GM06990 (cell line): ENCODE measurements at regions not wholly inside any gene's neighbourhood (a gene's known extent, or its start where the extent isn't known, plus 50 kb on each side); places are given as distances from the start of the nearest gene placed in this dataset.
"Not testable (repeated sequence)": the region's sequence is repeated elsewhere in the genome, so short reads cannot be mapped to it uniquely, and the experiment has no call there.

Experiments
- DNase-seq: peaks from one replicate; pipeline ENCODE4 v3.0.0-alpha.2; 2011; ENCODE audit not compliant: insufficient read length; ENCODE audit errors: extremely low read depth
- H3K27me3 ChIP-seq: replicated peaks from 2 replicates; pipeline ENCODE4 v1.6.0; 2011; ENCODE audit warnings: low read length; ENCODE audit not compliant: control insufficient read depth, insufficient read depth
- H3K36me3 ChIP-seq: 2 replicates; pipeline ENCODE4 v1.5.1; 2011; ENCODE audit warnings: low read length; ENCODE audit not compliant: control insufficient read depth, insufficient read depth
- H3K4me3 ChIP-seq: replicated peaks from 2 replicates; pipeline ENCODE4 v1.5.1; 2011; ENCODE audit warnings: low read depth, mild to moderate bottlenecking, control low read depth, low read length
- TF ChIP-seq, protein P1 (sequence below): IDR thresholded peaks from 2 replicates; pipeline ENCODE4 v1.5.1; 2011; ENCODE audit warnings: low read length, control low read depth, mild to moderate bottlenecking, inconsistent platforms; ENCODE audit not compliant: insufficient read depth, poor library complexity, severe bottlenecking

DNA sequence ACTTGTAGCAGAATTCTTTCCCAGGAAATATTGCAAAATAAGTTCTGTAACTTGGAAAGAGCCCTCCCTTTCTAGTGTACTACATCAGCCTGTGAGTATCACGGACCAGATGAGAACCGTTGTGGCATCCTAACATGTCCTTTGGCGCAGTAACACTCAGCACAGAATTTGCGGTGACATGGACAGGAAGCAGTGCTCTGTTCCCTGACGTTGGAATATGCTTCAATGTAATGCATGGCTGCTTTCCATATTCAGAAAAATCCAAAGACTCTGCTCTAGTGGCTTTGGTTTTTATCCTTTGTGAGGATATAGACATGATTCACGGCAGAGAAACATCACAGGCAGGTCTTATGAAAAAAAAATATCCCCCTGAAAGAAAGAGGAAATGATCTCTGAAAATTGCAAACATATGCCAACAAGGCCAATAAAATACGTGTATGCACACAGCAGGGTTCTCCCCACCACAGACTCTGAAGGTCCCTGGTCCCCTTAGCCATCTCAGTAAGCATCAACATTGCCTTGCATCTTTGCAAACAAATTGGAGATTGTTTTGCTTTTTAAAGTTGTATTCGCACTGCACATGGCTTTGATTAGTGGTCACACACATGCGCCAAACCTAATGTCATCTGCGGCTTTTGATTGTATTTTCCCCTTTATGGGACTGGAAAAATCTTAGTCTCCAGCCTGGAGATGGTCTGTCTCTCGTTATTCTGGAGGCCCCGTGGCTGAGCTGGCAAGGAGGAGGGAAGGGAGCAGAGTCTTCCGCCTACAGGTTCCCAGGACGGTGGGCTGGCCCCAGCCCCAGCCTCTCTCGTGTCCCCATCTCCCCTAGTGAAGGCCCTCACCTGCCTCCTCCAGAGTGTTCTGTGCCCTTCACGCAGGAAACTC lies 122.9 kb downstream of the COPS8 start:
- no peak for DNase-seq
- Histone ChIP-seq H3K27me3 (no peaks in the 10 kb centered on the region), H3K36me3 (no peaks in the 10 kb centered on the region), H3K4me3 (no peak overlapping the region)
- TF ChIP-seq, protein P1, sequence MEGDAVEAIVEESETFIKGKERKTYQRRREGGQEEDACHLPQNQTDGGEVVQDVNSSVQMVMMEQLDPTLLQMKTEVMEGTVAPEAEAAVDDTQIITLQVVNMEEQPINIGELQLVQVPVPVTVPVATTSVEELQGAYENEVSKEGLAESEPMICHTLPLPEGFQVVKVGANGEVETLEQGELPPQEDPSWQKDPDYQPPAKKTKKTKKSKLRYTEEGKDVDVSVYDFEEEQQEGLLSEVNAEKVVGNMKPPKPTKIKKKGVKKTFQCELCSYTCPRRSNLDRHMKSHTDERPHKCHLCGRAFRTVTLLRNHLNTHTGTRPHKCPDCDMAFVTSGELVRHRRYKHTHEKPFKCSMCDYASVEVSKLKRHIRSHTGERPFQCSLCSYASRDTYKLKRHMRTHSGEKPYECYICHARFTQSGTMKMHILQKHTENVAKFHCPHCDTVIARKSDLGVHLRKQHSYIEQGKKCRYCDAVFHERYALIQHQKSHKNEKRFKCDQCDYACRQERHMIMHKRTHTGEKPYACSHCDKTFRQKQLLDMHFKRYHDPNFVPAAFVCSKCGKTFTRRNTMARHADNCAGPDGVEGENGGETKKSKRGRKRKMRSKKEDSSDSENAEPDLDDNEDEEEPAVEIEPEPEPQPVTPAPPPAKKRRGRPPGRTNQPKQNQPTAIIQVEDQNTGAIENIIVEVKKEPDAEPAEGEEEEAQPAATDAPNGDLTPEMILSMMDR: no peak

DNA sequence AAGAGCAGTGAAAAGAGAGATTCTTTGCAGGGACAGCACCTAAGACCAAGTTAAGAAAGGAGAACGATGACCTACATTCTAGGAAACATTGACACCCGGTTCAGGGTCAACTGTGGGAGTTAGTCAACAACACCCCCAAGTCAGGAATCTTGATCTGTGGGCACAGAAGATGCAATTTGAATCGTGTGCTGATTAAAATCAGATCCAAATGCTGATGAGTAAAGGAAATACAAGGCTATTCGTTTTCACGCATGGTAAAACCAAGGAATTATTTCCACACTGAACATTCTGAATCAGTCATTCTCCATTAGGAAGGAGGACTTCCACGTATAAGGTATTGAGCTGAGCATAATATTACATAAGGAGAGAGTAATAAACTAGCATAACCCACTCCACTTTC lies 124.2 kb downstream of the COPS8 start:
- no peaks in the 10 kb centered on the region for H3K27me3 ChIP-seq
- no peaks in the 10 kb centered on the region for H3K36me3 ChIP-seq
- no peak overlapping the region for H3K4me3 ChIP-seq
- TF ChIP-seq, protein P1: no peak
- no peak for DNase-seq

DNA sequence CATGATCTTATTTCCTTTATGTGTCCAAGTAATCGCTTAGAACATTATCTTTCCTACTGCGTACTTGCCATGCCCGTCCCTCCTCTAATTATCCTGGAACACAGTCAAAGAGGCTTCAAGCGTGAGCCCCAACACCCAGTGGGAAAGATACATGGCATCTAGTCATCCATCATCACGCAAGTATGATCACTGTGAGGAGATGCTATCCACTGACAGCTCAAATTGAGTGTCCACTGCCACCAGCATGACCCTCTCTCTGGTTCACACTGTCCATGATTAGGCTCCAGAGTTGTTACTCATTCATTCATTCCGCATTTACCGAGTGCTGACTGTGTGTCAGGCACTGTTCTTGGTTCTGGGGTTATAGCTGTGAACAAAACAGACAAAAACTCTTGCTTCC lies 124.6 kb downstream of the COPS8 start:
- TF ChIP-seq, protein P1: no peak
- Histone ChIP-seq H3K36me3 (no peaks in the 10 kb centered on the region), H3K4me3 (no peak overlapping the region), H3K27me3 (no peaks in the 10 kb centered on the region)
- DNase-seq: no peak

DNA sequence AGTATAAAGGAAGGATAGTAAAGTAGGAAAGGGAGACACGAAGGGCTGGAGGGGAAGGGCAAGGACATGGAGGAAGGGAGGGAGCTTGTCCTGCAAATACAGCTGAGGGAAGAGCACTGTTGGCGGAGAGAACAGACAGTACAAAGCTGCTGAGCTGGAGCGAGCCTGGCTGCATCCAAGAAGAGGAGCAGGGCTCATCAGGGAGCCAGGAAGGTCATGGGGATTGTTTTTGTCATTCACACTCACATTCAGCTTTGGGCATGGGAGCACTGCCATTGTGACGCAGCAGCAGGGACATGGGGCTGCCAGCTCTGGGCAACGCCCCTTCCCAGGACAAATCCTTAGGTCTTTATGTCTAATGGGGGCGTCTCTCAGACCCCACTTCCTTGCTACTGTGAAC lies 125.1 kb downstream of the COPS8 start:
- TF ChIP-seq, protein P1: no peak

DNA sequence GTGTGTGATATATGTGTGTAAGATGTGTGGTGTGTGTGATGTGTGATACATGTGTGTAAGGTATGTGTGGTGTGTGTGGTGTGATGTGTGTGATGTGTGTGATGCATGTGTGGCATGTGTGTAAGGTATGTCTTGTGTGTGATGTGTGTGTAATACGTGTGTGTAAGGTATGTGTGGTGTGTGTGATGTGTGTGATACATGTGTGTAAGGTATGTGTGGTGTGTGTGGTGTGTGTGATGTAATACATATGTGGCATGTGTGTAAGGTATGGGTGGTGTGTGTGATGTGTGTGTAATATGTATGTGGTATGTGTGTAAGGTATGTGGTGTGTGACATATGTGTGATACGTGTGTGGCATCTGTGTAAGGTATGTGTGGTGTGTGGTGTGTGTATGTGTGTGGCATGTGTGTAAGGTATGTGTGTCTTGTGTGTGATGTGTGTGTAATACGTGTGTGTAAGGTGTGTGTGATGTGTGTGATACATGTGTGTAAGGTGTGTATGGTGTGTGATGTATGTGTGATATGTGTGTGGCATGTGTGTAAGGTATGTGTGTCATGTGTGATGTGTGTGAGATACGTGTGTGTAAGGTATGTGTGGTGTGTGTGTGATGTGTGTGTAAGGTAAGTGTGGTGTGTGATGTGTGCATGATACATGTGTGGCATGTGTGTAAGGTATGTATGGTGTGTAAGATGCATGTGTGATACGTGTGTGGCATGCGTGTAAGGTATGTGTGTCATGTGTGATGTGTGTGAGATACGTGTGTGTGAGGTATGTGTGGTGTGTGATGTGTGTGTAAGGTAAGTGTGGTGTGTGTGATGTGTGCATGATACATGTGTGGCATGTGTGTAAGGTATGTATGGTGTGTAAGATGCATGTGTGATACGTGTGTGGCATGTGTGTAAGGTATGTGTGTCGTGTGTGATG lies 126.9 kb downstream of the COPS8 start:
- H3K4me3 ChIP-seq, H3K27me3 ChIP-seq, DNase-seq, H3K36me3 ChIP-seq: not testable (repeated sequence)

More for the DNA sequence above, 125.1 kb downstream of the COPS8 start:
- Histone ChIP-seq H3K27me3 (no peaks in the 10 kb centered on the region), H3K4me3 (no peak overlapping the region), H3K36me3 (no peaks in the 10 kb centered on the region)
- DNase-seq: no peak
